ENCODE measurements at regions not wholly inside any gene's neighbourhood (a gene's known extent, or its start where the extent isn't known, plus 50 kb on each side); places are given as distances from the start of the nearest gene placed in this dataset.

DNA sequence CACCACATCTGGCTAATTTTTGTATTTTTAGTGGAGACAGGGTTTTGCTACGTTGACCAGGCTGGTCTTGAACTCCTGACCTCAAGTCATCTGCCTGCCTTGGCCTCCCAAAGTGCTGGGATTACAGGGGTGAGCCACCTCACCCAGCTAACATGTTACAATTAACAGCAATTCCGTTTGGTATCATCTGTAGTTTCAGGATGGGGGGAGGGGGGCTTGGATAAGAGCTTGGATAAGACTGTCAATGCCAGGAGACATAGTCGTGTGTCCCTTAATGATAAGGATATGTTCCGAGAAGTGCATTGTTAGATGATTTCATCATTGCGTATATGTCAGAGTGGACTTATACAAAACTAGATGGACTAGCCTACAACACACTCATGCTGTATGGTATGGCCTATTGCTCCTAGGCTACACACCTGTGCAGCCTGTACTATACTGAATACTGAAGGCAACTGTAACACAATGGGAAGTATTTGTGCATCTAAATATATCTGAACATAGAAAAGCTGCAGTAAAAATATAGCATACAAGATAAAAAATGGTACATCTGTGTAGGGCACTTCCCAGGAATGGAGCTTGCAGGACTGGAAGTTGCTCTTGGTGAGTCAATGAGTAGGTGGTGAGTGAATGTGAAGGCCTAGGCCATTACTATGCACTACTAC lies 103.9 kb upstream of the TNS3 start:
- no peak overlapping the region for H3K27ac ChIP-seq (ENCODE audit: low read length)
- no peaks in the 10 kb centered on the region for H4K20me1 ChIP-seq (ENCODE audit: insufficient read depth)
- no peaks in the 10 kb centered on the region for H3F3A ChIP-seq (ENCODE audit: insufficient read depth, low read length, poor library complexity, severe bottlenecking)
- no peak overlapping the region for H2AFZ ChIP-seq (ENCODE audit: low read depth, low read length)
- no peaks in the 10 kb centered on the region for H3K36me3 ChIP-seq (ENCODE audit: insufficient read depth, low read length)
- H3K4me2 ChIP-seq (ENCODE audit: low read length) = no peak overlapping the region
- no peaks in the 10 kb centered on the region for H3K27me3 ChIP-seq (ENCODE audit: insufficient read depth, low read depth, low read length)
- H3K9ac ChIP-seq (ENCODE audit: low read length) = no peak overlapping the region
- H3K9me3 ChIP-seq (ENCODE audit: low read length) = no peaks in the 10 kb centered on the region
- TF ChIP-seq TAF1 (IDR thresholded peaks at IDR 0.05; ENCODE audit: low read depth) = no peak
- TF ChIP-seq, protein P1, sequence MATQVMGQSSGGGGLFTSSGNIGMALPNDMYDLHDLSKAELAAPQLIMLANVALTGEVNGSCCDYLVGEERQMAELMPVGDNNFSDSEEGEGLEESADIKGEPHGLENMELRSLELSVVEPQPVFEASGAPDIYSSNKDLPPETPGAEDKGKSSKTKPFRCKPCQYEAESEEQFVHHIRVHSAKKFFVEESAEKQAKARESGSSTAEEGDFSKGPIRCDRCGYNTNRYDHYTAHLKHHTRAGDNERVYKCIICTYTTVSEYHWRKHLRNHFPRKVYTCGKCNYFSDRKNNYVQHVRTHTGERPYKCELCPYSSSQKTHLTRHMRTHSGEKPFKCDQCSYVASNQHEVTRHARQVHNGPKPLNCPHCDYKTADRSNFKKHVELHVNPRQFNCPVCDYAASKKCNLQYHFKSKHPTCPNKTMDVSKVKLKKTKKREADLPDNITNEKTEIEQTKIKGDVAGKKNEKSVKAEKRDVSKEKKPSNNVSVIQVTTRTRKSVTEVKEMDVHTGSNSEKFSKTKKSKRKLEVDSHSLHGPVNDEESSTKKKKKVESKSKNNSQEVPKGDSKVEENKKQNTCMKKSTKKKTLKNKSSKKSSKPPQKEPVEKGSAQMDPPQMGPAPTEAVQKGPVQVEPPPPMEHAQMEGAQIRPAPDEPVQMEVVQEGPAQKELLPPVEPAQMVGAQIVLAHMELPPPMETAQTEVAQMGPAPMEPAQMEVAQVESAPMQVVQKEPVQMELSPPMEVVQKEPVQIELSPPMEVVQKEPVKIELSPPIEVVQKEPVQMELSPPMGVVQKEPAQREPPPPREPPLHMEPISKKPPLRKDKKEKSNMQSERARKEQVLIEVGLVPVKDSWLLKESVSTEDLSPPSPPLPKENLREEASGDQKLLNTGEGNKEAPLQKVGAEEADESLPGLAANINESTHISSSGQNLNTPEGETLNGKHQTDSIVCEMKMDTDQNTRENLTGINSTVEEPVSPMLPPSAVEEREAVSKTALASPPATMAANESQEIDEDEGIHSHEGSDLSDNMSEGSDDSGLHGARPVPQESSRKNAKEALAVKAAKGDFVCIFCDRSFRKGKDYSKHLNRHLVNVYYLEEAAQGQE (IDR thresholded peaks at IDR 0.05; ENCODE audit: borderline replicate concordance) = no peak
- TF ChIP-seq EZH2 (IDR thresholded peaks at IDR 0.05; ENCODE audit: borderline replicate concordance, insufficient read depth, low read length, poor library complexity, severe bottlenecking) = no peak
- no peak for TF ChIP-seq SMC3 (conservative IDR thresholded peaks at IDR 0.05; ENCODE audit: poor library complexity)
- TF ChIP-seq MXI1 (conservative IDR thresholded peaks at IDR 0.05; ENCODE audit: poor library complexity, severe bottlenecking) = no peak
- TF ChIP-seq EP300 (conservative IDR thresholded peaks at IDR 0.05; ENCODE audit: poor library complexity, severe bottlenecking) = no peak
- no peak for TF ChIP-seq RAD21 (conservative IDR thresholded peaks at IDR 0.05)
- TF ChIP-seq, protein P2, sequence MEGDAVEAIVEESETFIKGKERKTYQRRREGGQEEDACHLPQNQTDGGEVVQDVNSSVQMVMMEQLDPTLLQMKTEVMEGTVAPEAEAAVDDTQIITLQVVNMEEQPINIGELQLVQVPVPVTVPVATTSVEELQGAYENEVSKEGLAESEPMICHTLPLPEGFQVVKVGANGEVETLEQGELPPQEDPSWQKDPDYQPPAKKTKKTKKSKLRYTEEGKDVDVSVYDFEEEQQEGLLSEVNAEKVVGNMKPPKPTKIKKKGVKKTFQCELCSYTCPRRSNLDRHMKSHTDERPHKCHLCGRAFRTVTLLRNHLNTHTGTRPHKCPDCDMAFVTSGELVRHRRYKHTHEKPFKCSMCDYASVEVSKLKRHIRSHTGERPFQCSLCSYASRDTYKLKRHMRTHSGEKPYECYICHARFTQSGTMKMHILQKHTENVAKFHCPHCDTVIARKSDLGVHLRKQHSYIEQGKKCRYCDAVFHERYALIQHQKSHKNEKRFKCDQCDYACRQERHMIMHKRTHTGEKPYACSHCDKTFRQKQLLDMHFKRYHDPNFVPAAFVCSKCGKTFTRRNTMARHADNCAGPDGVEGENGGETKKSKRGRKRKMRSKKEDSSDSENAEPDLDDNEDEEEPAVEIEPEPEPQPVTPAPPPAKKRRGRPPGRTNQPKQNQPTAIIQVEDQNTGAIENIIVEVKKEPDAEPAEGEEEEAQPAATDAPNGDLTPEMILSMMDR (IDR thresholded peaks at IDR 0.05; ENCODE audit: poor library complexity, severe bottlenecking) = no peak
- TF ChIP-seq POLR2AphosphoS5 (IDR thresholded peaks at IDR 0.05) = no peak
- H3K79me2 ChIP-seq (replicated peaks; ENCODE audit: insufficient read depth, low read length) = no peaks in the 10 kb centered on the region
- no peaks in the 10 kb centered on the region for H3K9me2 ChIP-seq (ENCODE audit: insufficient read depth, low read length)
- no peak overlapping the region for H3K4me3 ChIP-seq (ENCODE audit: low read length)

DNA sequence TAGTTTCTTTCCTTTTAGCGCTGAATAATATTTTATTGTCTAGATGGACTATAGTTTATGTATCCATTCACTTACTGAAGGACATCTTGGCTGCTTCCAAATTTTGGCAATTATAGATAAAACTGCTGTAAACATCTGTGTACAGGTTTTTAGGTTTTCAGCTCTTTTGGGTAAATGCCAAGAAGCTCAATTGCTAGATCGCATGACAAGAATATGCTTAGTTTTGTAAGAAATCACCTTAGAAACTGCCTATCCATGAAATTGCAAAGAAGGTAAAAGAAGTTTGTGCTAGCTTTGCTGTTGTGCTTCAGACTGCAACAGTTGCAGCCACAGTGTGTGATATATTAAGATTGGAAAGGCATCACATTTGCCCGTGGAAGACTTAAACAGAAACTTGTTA lies 103.2 kb upstream of the TNS3 start:
- Histone ChIP-seq H3F3A (ENCODE audit: insufficient read depth, low read length, poor library complexity, severe bottlenecking) (no peaks in the 10 kb centered on the region), H3K79me2 (replicated peaks; ENCODE audit: insufficient read depth, low read length) (no peaks in the 10 kb centered on the region), H3K36me3 (ENCODE audit: insufficient read depth, low read length) (no peaks in the 10 kb centered on the region), H3K27ac (ENCODE audit: low read length) (no peak overlapping the region), H4K20me1 (ENCODE audit: insufficient read depth) (no peaks in the 10 kb centered on the region), H3K27me3 (ENCODE audit: insufficient read depth, low read depth, low read length) (no peaks in the 10 kb centered on the region), H3K4me2 (ENCODE audit: low read length) (no peak overlapping the region), H3K9me3 (ENCODE audit: low read length) (no peaks in the 10 kb centered on the region), H3K9me2 (ENCODE audit: insufficient read depth, low read length) (no peaks in the 10 kb centered on the region), H3K4me3 (ENCODE audit: low read length) (no peak overlapping the region), H2AFZ (ENCODE audit: low read depth, low read length) (no peak overlapping the region), H3K9ac (ENCODE audit: low read length) (no peak overlapping the region)
- TF ChIP-seq EZH2 (IDR thresholded peaks at IDR 0.05; ENCODE audit: borderline replicate concordance, insufficient read depth, low read length, poor library complexity, severe bottlenecking) (no peak), EP300 (conservative IDR thresholded peaks at IDR 0.05; ENCODE audit: poor library complexity, severe bottlenecking) (no peak), SMC3 (conservative IDR thresholded peaks at IDR 0.05; ENCODE audit: poor library complexity) (no peak), RAD21 (conservative IDR thresholded peaks at IDR 0.05) (no peak), TAF1 (IDR thresholded peaks at IDR 0.05; ENCODE audit: low read depth) (no peak), MXI1 (conservative IDR thresholded peaks at IDR 0.05; ENCODE audit: poor library complexity, severe bottlenecking) (no peak), POLR2AphosphoS5 (IDR thresholded peaks at IDR 0.05) (no peak)
- TF ChIP-seq, protein P2 (IDR thresholded peaks at IDR 0.05; ENCODE audit: poor library complexity, severe bottlenecking) = no peak
- TF ChIP-seq, protein P1 (IDR thresholded peaks at IDR 0.05; ENCODE audit: borderline replicate concordance) = no peak

All from neural cell (in vitro differentiated cells).